ENCODE measurements at regions not wholly inside any gene's neighbourhood (a gene's known extent, or its start where the extent isn't known, plus 50 kb on each side); places are given as distances from the start of the nearest gene placed in this dataset.
"Not testable (repeated sequence)": the region's sequence is repeated elsewhere in the genome, so short reads cannot be mapped to it uniquely, and the experiment has no call there.

GRCh38 chr11:38019072-38019775 is 1421.2 kb upstream of the RAG2 start:
- no peak for DNase-seq

- DNase-seq, result no peak
These were observed 1416.4 kb upstream of the RAG2 start for GRCh38 chr11:38014405-38014804.

- DNase-seq, result no peak
These were observed 1415.1 kb upstream of the RAG2 start for GRCh38 chr11:38013157-38013556.

GRCh38 chr11:38011496-38011895 is 1413.5 kb upstream of the RAG2 start:
- DNase-seq, result no peak

- no peak for DNase-seq
These were observed 1411.9 kb upstream of the RAG2 start for GRCh38 chr11:38009932-38010331.

GRCh38 chr11:38006466-38006865 is 1408.4 kb upstream of the RAG2 start:
- DNase-seq, result no peak

GRCh38 chr11:38005597-38005996 is 1407.6 kb upstream of the RAG2 start:
- DNase-seq, result no peak

GRCh38 chr11:37999171-37999570 is 1401.1 kb upstream of the RAG2 start:
- DNase-seq, result no peak

GRCh38 chr11:37995886-37996285 is 1397.8 kb upstream of the RAG2 start:
- DNase-seq, result no peak

- DNase-seq, result no peak
These were observed 1390.0 kb upstream of the RAG2 start for GRCh38 chr11:37988031-37988430.

GRCh38 chr11:37984991-37985390 is 1387.0 kb upstream of the RAG2 start:
- DNase-seq, result no peak

GRCh38 chr11:37978647-37979046 is 1380.6 kb upstream of the RAG2 start:
- no peak for DNase-seq

GRCh38 chr11:37973941-37974340 is 1375.9 kb upstream of the RAG2 start:
- DNase-seq, result no peak

GRCh38 chr11:37972691-37973090 is 1374.7 kb upstream of the RAG2 start:
- DNase-seq, result no peak

GRCh38 chr11:37969336-37969735 is 1371.3 kb upstream of the RAG2 start:
- DNase-seq, result not testable (repeated sequence)

- no peak for DNase-seq
These were observed 1370.1 kb upstream of the RAG2 start for GRCh38 chr11:37968148-37968547.

- DNase-seq, result no peak
These were observed 1369.6 kb upstream of the RAG2 start for GRCh38 chr11:37967635-37968034.

- DNase-seq, result no peak
These were observed 1365.4 kb upstream of the RAG2 start for GRCh38 chr11:37963440-37963839.

GRCh38 chr11:37957717-37958116 is 1359.7 kb upstream of the RAG2 start:
- no peak for DNase-seq

GRCh38 chr11:37951996-37952395 is 1354.0 kb upstream of the RAG2 start:
- no peak for DNase-seq

- no peak for DNase-seq
These were observed 1350.2 kb upstream of the RAG2 start for GRCh38 chr11:37948258-37948657.

GRCh38 chr11:37947821-37948220 is 1349.8 kb upstream of the RAG2 start:
- DNase-seq, result no peak

- peak in 2 of 56 donors; percentile 3 to 4 for DNase-seq
These were observed 1348.2 kb upstream of the RAG2 start for GRCh38 chr11:37946155-37946766.

Data from amygdala (tissue), 56 donors.